Testis (tissue), 2 donors: ENCODE measurements at regions not wholly inside any gene's neighbourhood (a gene's known extent, or its start where the extent isn't known, plus 50 kb on each side); places are given as distances from the start of the nearest gene placed in this dataset.

ENCODE experiments used
- POLR2A ChIP-seq: fragments of 450-650 bp; IDR thresholded peaks from one replicate; pipeline ENCODE4 v1.6.1; 2017; ENCODE audit warnings: antibody characterized with exemption, mild to moderate bottlenecking, moderate library complexity
- TF ChIP-seq, protein P1 (sequence below), 3 experiments: fragments of 450-650 bp in 2 of 3; fragments of 200-600 bp in 1 of 3; sonication (generic) in 1 of 3; IDR thresholded peaks; one replicate each; pipeline ENCODE4 v1.5.1; 2016 to 2019; ENCODE audit warnings: antibody characterized with exemption in 3 of 3, mild to moderate bottlenecking in 2 of 3, moderate library complexity in 1 of 3

DNA sequence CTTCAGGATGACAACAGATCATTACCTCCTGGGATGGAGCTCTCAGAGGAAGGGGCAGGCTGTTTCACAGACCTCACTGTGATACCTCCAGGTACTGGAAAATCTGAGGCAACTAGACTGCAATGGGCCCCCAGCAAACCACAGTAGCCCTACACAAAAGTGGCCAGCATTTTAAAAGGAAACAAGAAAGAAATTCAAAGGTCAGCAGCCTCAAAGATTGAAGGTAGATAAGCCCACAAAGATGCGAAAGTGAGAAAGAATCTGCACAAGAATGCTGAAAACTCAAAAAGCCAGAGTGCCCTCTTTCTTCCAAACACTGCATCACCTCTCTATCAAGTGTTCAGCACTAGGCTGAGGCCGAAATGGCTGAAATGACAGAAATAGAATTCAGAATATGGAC lies 499.5 kb upstream of the CHAC2 start:
- TF ChIP-seq, protein P1, sequence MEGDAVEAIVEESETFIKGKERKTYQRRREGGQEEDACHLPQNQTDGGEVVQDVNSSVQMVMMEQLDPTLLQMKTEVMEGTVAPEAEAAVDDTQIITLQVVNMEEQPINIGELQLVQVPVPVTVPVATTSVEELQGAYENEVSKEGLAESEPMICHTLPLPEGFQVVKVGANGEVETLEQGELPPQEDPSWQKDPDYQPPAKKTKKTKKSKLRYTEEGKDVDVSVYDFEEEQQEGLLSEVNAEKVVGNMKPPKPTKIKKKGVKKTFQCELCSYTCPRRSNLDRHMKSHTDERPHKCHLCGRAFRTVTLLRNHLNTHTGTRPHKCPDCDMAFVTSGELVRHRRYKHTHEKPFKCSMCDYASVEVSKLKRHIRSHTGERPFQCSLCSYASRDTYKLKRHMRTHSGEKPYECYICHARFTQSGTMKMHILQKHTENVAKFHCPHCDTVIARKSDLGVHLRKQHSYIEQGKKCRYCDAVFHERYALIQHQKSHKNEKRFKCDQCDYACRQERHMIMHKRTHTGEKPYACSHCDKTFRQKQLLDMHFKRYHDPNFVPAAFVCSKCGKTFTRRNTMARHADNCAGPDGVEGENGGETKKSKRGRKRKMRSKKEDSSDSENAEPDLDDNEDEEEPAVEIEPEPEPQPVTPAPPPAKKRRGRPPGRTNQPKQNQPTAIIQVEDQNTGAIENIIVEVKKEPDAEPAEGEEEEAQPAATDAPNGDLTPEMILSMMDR (IDR thresholded peaks at IDR 0.05): no peak
- no peak for TF ChIP-seq POLR2A
